ENCODE measurements at regions not wholly inside any gene's neighbourhood (a gene's known extent, or its start where the extent isn't known, plus 50 kb on each side); places are given as distances from the start of the nearest gene placed in this dataset.

DNA sequence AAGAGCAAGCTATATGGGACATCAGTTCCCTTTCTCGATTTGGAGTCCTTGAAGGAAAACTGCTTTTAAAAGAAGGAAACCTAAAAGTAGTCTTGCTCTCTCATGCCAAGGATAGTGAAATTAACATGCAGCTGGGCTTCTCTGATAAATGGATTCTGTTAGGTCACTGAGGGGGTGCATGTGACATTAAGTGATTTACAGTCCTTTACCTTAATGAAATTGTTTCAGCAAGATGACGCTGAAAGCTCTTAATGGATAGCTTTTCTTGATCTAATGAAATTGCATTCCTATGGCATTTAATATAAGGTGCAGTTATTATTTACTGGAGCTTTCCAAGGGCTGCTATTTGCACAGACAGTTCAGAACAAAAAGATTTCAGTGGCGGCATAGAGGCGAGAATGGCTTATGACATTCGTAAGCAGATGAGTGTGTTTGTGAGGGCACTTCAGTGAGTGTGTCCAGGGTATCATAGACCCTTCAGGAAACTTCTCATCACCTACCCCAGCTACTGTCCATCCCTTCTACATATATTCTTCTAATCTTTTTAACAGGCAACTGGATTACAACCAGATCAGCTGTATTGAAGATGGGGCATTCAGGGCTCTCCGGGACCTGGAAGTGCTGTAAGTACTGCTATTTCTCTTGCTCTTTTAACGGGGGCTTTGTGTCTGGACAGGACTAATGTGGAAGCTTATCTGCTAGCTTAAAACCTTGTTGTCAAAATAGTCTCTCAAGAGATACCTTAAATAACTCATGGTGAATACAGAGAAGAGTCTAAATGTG is 219.9 kb upstream of the PACRGL start:
- Histone ChIP-seq H2AFZ (ENCODE audit: low read depth, low read length) (0 out of 2 replicates have a peak overlapping the region, but pooled peaks have one; percentile 60), H3K36me3 (ENCODE audit: control insufficient read depth, insufficient read depth, low read length) (no peaks in the 10 kb centered on the region), H3K27ac (ENCODE audit: extremely low read depth, low read depth, low read length) (peak overlapping the region; percentile 64), H3K9me1 (ENCODE audit: control insufficient read depth, insufficient read depth, low read length) (no peaks in the 10 kb centered on the region), H3K79me2 (ENCODE audit: control insufficient read depth, insufficient read depth, low read length) (peaks cover 25% of the 10 kb centered on the region), H3K4me3 (peak overlapping the region; percentile 42), H3K9me3 (replicated peaks; ENCODE audit: control insufficient read depth, insufficient read depth, low read depth, low read length) (no peaks in the 10 kb centered on the region), H3K27me3 (ENCODE audit: control insufficient read depth in 2 of 2, insufficient read depth in 2 of 2, low read length in 2 of 2) (no peaks in the 10 kb centered on the region), H3K9ac (ENCODE audit: insufficient read depth in 1 of 2, low read depth in 2 of 2, low read length in 2 of 2) (peak overlapping the region; percentile 42 to 60; a peak in 3 of 4 replicates), H4K20me1 (replicated peaks; ENCODE audit: control insufficient read depth, insufficient read depth, low read length) (no peaks in the 10 kb centered on the region), H3K4me2 (ENCODE audit: insufficient read depth, low read length) (peak overlapping the region; percentile 39), H3K4me1 (replicated peaks in 1 of 2; ENCODE audit: control insufficient read depth in 2 of 2, insufficient read depth in 2 of 2, low read length in 2 of 2) (no peaks in the 10 kb centered on the region; a peak in 1 of 5 replicates)
- FAIRE-seq (no peak), ATAC-seq (peak; percentile 73), DNase-seq (ENCODE audit: extremely low read depth in 1 of 4, low spot score in 3 of 4) (peak in 2 of 4 experiments; percentile 21 to 59)
- BruUV-seq (replicated peaks), result no TSS peak
- in situ Hi-C loops (cut with MboI), result no loop called here
- CTCF ChIA-PET (ENCODE audit: low intra/inter-chr PET ratio), result no interaction called here
- 1% methylated on average over 7 of the region's 7 CpGs for WGBS (ENCODE audit: insufficient coverage, low coverage, missing lambda C conversion rate)
- intact Hi-C loops (cut with micrococcal nuclease), result no loop called here
- POLR2A ChIA-PET, result interaction anchor here (0.6 kb wide), 1 partner anchor 49 kb away, joined by 3 read pairs; no protein-coding TSS in a partner anchor
- no peak for TF ChIP-seq ZNF75A (CRISPR knock-in tag; IDR thresholded peaks at IDR 0.05)
- no peak for TF ChIP-seq FOXP1 (CRISPR knock-in tag; IDR thresholded peaks at IDR 0.05)
- TF ChIP-seq CREB1 (IDR thresholded peaks at IDR 0.05), result no peak
- TF ChIP-seq CREB1 (CRISPR knock-in tag; IDR thresholded peaks at IDR 0.05), result no peak
- TF ChIP-seq, protein P1, sequence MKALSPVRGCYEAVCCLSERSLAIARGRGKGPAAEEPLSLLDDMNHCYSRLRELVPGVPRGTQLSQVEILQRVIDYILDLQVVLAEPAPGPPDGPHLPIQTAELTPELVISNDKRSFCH (CRISPR knock-in tag; IDR thresholded peaks at IDR 0.05), result no peak
- TF ChIP-seq, protein P1 (tag; IDR thresholded peaks at IDR 0.05), result no peak
- TF ChIP-seq, protein P2, sequence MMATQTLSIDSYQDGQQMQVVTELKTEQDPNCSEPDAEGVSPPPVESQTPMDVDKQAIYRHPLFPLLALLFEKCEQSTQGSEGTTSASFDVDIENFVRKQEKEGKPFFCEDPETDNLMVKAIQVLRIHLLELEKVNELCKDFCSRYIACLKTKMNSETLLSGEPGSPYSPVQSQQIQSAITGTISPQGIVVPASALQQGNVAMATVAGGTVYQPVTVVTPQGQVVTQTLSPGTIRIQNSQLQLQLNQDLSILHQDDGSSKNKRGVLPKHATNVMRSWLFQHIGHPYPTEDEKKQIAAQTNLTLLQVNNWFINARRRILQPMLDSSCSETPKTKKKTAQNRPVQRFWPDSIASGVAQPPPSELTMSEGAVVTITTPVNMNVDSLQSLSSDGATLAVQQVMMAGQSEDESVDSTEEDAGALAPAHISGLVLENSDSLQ (IDR thresholded peaks at IDR 0.05), result peak; percentile 91
- TF ChIP-seq, protein P3, sequence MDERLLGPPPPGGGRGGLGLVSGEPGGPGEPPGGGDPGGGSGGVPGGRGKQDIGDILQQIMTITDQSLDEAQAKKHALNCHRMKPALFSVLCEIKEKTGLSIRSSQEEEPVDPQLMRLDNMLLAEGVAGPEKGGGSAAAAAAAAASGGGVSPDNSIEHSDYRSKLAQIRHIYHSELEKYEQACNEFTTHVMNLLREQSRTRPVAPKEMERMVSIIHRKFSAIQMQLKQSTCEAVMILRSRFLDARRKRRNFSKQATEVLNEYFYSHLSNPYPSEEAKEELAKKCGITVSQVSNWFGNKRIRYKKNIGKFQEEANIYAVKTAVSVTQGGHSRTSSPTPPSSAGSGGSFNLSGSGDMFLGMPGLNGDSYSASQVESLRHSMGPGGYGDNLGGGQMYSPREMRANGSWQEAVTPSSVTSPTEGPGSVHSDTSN (CRISPR knock-in tag; IDR thresholded peaks at IDR 0.05; ENCODE audit: low read depth), result no peak
- TF ChIP-seq, protein P3 (tag; conservative IDR thresholded peaks at IDR 0.05; ENCODE audit: low read depth), result peak; percentile 86
- TF ChIP-seq CBFA2T3 (IDR thresholded peaks at IDR 0.05), result peak; percentile 59
- TF ChIP-seq TEAD4 (IDR thresholded peaks at IDR 0.05; ENCODE audit: low read length), result no peak
- TF ChIP-seq TEAD4 (CRISPR knock-in tag; IDR thresholded peaks at IDR 0.05; ENCODE audit: borderline replicate concordance), result no peak
- no peak for TF ChIP-seq CEBPB (tag; IDR thresholded peaks at IDR 0.05)
- TF ChIP-seq ZFP30 (CRISPR knock-in tag; IDR thresholded peaks at IDR 0.05; ENCODE audit: borderline replicate concordance), result no peak
- TF ChIP-seq, protein P4, sequence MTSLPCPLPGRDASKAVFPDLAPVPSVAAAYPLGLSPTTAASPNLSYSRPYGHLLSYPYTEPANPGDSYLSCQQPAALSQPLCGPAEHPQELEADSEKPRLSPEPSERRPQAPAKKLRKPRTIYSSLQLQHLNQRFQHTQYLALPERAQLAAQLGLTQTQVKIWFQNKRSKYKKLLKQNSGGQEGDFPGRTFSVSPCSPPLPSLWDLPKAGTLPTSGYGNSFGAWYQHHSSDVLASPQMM (CRISPR knock-in tag; IDR thresholded peaks at IDR 0.05), result no peak
- no peak for TF ChIP-seq LEF1 (IDR thresholded peaks at IDR 0.05)
- TF ChIP-seq ZBTB1 (CRISPR knock-in tag; IDR thresholded peaks at IDR 0.05; ENCODE audit: borderline replicate concordance, low read depth), result no peak
- no peak for TF ChIP-seq RBBP5 (IDR thresholded peaks at IDR 0.05; ENCODE audit: borderline replicate concordance, insufficient read depth, low read length, poor library complexity, severe bottlenecking)
- TF ChIP-seq FOXM1 (IDR thresholded peaks at IDR 0.05; ENCODE audit: low read depth), result 0 out of 2 replicates have a peak, but pooled peaks have one; percentile 21
- no peak for TF ChIP-seq FOXM1 (CRISPR knock-in tag; IDR thresholded peaks at IDR 0.05; ENCODE audit: low read depth)
